Muscle of arm (tissue), 1 donor: ENCODE measurements at regions not wholly inside any gene's neighbourhood (a gene's known extent, or its start where the extent isn't known, plus 50 kb on each side); places are given as distances from the start of the nearest gene placed in this dataset.

ENCODE experiments used
- DNase-seq: peaks from one replicate; pipeline ENCODE4 v3.0.0-alpha.2; 2013

DNA sequence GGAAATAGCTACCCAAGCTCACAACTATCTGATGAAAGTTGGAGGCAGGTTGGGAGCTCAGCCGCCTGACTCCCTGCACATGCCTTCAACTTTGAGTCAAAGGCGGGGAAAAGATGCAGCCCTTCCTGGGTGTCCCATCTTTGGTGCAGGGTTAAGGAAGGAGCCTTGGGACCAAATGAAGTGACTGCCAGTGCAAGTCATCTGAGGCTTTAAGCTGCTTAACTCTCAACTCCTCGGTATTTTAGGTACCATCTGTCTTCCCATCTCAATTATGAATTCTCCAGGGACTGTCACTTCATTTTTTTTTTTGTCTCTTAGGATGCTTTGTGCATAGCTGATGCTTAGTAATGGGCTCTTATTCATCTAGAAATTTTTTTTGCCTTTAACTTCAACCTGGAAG lies 408.8 kb upstream of the C2CD4B start:
- DNase-seq, result no peak

DNA sequence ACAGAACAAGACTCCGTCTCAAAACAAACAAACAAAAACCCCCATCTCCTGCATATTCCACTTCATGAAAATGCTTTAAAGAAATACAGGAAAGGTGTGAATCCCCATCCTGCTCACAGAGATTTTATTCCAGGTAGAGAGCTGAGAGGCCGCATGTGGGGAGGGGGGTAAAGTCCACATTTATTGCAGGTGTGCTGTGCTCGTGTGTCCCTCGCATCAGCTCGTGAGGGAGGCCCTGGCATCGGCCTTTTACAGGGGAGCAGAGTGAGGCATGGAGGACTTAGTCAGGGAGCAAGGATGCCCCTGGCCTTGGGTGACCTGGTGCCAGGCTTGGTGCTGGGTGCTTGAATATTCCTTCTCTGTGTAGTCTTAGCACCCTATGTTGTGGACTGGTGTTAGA lies 413.5 kb upstream of the C2CD4B start:
- no peak for DNase-seq

DNA sequence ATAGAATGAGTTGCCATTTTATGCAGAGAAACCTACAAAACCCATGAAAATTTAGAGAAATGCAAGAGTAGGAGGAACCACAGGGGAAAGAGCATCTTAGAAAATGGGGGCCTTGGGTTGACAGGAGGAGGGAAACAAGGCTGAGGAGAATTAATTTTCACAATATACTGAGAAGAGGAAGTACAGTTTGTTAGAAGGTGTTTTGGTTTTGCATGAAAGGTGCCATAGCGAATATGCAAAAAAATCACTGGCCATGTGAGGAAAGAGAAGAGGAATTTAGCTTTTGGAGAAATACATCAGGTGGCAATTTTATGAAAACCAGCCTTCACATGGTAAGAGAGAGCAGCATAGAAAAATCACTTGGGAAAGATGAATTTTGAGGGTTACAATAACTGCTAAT lies 413.9 kb upstream of the C2CD4B start:
- no peak for DNase-seq

DNA sequence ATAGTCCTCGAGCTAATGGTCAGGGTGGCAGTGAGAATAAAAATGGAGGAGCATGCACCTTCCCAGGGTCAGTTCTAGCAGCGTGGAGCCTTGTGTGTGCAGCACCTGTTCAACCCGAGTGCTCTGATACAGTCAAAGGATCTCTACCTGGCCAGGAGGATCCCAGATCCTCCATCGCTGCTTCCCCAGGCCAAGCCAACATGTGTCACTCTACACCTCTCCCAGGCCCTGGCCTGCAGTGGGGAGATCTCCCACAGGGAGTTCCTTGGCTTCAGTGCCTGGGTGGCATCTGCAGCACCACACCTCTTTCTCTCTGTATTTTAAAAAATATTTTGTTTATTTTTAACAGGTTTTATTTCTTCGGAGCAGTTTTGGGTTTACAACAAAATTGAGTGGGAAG lies 414.8 kb upstream of the C2CD4B start:
- DNase-seq, result no peak

DNA sequence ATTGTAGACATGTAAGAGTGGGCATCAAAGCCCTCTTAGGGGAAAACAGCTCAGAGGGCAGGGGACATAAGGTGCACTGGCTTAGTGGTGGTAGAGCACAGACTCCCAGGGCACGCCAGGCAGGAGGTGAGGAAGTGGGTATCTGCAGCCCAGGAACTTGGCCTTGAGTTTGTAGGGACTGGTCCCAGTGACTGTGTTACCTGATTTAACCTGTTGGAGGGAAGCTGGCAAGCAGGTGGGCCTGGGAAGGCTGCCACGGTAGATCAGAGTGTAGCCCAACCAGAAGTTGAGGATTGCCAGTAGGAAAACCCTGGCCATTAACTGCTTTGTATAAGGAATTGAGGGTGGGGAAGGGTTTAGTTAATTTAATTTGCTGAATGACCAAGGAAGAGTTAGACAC lies 417.5 kb upstream of the C2CD4B start:
- no peak for DNase-seq

DNA sequence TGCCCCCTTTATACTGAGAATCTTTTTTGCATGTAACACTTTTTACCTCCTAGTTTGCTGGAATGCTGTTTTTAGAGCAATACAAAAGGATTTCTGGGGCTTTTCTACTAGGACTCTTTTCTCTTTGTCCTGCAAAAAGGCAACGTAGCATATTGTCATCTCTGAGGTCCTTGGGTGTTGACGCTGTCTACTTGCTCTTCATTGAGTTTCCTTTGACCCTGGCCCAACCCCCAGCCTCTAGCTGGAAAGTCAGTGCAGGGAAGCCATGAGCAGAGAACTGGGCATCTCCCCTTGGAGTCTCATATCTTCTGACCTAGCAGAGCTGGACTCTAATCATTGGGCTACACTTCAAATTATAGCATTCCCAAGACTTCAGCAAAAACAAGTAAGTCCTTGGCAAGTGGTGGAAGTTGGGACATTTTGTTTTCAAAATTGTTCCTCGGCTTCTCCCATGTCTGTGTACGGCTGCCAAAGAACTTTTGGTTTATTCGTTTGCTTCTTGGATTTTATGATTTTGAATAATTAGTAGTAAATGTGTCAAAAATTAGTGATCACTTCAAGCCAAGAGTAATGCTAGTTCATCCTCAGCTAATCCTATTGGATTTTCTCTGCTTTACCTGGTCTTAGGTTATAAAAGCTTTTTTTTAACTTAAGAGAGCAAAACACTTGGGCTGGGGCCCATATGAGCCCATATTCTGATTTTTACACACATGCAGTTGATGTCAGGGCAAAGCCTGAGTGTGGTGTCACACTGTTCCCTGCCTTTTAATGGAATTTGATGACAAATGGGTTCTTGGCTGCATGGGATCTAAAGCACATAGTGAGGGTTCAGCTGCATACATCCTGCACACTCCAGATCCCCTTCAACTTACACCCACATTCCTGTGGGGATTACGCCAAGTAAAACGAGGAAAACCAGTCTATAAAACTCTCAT lies 419.5 kb upstream of the C2CD4B start:
- no peak for DNase-seq

DNA sequence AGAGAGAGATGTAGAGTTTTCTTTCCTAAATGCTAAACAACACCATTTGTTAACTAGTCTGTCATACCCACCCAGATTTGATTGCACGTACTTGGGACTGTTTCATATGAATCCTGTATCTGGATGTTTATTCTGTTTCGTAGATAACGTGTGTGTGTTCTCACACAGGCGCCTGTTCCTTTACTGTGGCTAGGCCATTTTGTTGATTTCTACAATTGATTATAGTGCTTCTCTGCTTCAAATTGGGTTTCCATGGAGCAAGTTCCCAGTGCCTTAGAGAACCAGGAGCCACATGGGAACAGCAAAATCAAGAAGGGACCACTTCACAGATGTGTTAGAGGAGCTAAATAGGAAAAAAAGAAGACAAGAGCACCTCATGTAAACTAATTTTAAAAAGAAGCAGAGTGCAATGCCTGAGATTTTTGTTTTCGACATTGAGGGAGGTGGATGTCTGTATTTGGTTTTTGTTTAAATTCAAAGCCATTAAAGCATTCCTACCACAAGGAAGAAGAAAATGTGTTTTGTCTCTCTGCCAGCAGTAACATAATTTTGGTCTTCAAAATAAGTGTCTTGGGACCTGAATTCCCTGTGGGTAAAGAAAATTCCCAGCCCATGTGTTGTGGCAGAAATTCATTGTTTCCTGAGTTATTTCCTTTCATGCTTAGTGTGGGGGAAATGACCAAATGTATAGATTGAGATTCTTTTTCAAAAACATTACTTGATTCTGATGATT lies 424.0 kb upstream of the C2CD4B start:
- DNase-seq, result no peak

DNA sequence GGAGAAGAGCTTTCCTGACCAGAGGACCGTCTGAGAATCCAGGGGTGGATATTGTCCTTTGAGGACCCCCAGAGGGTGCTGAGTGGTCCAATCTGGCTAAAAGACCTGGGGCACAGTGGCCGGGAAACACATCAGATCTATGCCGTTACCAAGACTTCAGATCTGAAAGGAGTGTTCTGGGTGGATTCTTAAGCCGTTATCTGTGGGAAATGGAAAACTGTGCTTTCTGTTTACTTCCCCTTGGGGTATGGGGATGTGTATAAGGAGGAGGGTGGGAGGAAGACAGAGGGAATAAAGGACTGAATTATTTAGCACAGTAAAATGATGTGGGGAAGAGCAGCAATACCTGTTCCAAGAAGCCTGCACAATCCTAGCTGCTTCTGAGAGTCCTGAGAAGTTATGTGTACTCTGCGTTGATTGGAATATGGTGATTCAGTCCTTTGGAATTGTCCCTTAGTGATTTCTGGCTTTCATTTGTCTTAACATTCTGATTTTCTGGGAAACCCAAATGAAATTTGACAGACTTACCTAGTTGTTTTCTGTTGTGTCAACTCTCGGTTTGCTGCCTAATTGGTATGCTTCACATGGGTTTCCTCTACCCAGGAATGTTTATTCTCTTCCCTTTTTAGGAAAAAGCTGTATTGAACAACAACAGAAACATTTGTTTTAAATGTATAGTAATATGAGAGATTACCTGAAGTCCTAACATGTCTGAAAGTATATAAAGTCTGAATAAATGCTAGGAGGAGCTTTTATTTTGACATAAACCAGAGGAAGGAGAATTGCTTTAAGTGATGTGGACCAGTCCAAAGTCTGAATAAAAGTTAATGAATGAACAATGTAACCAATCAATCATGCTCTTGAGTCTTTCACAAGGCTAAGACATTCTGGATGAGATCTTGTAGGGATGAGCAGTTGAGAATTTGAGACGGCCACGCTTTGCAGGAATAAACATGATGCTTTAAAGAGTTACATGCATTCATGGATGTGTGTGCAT lies 427.1 kb upstream of the C2CD4B start:
- DNase-seq, result no peak

DNA sequence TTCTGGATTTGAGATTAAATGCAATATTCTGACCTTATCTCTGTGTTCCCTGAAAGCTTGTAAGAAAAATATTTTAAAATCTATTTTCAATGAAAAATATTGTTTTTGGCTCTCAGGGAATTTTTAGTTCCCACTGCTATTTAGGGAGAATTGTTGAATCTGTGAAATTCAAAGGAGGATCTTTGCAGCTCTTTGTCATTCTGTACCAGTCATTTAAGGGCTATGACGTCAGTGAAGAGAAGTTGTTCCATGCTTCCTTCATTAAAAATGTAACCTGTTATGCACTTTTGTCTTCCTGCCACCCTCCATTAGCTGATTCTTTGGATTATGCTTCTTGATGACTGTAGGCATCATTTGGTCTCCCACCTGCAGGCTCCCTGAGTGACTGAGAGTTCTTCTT lies 427.8 kb upstream of the C2CD4B start:
- DNase-seq, result no peak

DNA sequence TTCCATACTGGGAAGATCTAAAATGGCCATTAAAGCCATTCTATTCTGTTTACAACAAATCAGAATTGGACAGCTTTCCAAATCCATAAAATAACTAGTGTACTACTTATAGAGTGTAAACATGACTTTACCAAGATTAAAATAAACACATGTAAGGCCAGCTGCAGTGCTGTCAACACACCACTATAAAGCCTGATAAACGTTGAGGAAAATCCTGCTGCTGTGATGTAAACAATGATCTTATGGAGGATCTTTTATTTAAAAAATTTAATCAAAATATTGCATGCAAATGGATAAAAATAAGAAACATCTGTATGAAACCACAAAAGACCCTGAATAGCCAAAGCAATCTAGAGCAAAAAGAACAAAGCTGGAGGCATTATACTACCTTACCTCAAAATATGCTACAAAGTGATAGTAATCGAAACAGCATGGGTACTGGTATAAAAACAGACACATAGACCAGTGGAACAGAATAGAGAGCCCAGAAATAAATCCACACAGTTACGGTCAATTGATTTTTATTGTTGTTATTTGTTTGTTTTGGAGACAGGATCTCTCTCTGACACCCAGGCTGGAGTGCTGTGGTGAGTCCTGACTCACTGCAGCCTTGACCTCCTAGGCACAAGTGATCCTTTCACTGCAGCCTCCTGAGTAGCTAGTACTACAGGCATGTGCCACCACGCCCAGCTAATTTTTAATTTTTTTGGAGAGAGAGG lies 428.8 kb upstream of the C2CD4B start:
- DNase-seq, result no peak

DNA sequence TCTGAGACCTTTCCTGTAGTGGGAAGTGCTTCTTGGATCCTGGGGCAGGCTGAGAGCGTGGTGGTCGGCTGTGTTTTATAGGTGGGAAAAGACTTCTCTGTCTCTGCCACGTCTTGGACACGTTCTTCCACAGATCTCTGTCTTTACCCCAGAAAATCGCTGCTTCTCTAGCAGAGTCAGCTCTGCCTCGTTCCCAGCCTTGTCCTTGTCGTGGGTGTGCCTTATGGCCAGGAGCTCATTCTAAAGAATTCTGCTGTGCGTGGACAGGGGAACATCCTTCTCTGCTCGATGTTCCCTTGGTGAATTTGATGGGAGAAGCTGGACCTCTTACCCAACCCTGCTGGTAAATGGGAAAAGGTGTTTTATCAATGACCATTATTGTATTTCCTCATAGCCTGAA lies 433.1 kb upstream of the C2CD4B start:
- DNase-seq, result no peak

DNA sequence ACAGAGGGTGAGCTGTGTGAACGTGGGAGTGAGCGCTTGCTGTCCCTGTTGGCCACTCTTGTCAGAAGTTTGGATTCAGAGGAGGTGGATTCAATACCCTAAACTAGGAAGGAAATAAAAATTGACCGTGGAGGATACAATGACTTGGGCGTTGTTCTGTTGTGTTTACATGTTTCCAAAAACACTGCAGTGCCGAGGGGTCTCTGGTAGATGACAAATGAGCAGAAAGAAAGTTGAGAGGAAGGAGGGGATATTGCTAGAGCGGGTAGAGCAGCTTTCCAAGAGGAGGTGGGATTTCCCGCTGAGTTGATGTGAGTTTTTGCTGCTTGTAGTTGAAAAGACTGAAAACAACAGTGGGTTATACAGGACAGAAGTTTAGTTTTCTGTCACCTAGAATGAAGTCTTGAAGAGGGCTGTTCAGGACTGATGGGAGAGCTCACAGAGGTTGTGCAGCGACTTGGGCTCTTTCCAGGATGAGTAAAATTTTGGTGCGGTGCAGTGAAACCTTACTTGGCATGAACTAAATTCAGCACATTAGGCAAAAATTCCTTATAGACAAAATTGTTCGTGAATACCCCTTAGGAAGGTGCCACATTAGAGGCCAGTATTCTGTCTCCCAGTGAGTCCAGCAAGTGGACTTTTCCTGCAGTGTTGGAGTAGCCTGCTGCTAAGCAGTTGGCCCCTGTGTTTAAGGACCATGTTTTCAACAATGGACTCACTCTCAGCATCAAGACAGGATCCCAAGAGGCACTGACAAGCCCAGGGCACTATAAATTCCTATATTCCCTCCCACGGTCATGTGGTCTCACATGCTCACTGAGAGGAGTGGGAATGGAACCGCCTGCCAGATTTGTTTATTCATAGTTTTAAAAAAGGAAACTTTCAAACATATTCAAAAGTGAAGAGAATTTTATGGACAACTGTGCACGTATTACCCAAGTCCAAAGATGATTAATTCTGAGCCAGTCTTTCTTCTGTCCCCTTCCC lies 435.0 kb upstream of the C2CD4B start:
- peak; percentile 19 for DNase-seq

DNA sequence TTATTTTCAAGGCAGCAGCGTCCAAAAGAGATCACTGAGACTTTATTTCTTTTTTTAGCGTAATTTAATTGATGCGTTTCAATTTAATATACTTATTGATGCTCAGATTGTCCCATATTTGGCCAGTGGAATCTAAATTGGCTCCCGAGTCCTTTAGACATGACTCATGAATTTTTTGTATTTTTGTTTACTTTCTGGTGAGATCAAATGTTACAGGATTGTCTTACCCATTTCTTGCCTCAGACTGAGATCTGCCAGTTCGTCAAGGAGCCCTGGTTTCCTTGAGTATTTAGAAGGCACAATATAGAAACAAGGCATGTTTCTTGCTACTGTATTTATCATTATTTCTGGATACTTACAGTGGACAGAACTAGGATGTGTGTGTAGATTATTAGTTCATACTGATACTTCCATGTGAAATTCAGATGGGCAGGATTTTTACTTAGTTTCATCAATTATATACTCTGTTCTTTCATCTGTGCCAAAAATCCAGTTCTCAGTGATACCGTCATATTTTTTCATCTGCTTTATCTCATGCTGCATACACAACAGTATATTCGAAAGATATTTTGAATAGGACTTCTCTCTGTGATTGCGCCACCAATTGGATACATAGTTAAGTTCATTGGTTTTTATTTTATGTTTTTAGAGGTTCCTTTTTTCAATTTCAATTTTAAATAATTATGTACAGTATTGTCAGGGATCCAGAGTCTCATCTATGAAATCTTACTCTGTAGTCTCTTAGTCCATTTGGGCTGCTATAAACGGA lies 436.9 kb upstream of the C2CD4B start:
- DNase-seq, result no peak

DNA sequence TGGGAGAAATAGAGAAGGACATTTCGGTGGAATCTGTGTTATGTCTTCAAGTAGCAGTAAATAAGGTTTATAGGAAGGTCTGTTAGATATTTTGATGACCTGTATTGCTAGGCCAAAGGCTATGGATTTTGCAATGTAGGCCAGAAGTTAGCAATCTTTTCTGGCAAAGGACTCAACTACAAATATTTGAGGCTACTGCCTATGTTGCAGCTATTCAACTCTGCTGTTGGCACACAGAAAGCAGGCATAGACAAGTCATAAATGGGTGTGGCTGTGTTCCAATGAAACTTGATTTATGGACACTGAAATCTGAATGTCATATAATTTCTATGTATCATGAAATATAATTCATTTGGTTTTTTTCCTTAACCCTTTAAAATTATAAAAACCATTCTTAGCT lies 438.7 kb upstream of the C2CD4B start:
- no peak for DNase-seq

DNA sequence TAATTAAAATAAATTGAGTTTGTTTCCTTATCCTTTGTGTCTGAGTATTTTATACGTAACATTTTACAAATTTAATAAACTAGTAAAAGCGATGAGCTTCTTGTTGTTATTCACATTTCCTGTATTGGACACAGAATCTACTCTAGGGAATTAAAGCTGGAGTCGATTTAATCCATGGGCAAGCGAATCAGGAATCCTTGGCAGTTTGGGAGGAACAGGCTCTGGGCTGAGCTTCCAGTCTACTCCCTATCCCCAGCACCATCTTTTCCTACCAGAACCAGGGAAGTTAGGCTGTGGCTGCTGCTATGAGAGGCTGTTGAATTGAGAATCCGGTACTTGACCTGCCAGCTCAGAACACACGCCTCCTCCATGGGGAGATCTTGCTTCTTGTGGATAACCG lies 437.3 kb upstream of the TPM1 start:
- peak; percentile 46 for DNase-seq

DNA sequence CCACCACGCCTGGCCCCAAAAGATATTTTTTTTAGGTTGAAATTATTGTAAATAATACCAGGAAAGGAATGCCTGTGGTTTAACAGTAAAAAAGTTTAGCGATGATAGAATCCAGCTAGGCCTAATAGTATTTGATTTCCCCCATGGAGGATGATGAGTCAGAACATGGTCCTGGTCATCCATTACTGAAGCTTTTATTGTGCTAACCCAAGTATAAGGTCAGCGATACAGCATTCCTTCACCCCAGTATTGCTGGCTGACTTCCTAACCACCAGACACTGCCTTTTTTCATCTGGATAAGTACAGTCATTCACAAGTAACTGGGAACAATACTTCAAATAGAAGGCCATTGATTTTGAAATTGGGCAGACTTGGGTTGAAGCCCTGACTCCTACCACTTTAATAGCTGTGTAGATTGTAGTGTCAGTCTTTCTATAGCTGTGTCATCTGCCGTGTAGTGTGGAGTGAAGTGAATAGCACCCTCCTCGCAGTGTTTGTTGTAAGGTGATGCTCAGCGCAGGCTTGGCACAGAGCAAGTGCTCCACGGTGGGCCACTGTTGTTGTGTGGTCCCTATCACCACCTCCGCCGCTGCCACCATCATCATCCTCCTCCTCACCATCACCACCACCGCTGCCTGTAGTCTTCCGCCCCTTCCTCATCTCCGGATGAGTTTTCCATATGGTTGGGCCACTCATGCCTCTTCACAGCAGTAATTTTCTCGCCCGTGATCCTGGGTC lies 436.0 kb upstream of the TPM1 start:
- no peak for DNase-seq

DNA sequence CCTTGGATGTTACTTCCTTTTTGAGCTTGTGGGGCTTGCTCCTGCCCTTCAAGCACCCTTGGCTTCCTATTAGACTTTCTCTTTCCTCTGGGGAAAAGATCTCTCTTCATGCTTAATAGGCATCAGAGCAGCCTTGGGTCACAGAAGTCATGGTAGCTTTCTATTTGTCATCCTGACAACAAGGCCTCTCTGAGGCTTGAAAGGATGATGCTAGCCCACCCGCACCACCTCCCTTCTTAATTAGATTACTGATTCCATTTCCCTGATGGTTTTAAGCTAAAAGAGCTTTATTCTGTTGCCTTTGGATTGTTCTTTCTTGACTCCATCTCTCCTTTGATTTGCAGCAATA lies 435.5 kb upstream of the TPM1 start:
- DNase-seq, result no peak

DNA sequence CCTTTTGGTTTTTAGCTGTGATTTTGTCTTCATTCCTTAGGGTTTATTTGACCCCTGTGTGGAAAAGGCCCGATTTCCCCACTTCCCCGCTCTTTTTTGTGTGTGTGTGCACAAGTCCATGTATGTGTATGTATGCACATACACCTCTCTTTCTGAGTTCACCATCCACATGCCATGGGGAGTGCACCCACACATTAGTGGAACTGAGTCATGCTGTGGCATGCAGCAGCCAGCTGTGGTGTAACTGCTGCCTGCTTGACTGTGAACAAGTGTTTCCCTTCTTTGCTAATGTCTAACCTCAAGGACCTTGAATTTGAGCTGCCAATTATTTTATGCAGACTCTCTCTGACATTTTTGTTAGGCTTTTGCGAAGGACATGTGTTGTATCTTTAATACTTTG lies 434.9 kb upstream of the TPM1 start:
- DNase-seq, result no peak

DNA sequence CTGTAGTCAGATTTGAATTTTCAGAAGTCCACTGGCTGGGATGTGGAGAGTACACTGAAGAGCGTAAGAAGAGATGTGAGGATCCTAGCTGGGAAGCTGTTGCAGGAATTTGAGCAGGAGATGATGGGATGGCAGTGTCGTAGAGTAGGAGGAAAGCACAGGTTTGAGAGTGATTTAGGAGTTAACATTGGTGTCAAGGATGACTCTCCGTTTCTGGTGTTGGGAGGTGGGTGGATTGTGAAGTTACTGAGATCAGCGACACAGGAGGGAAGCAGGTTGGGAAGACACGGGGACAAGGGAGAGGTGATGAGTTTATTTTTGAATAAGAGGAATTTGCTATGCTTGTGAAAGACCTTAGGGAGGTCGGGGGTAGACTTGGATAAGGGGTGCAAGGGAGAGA lies 434.2 kb upstream of the TPM1 start:
- no peak for DNase-seq
